ENCODE measurements at regions not wholly inside any gene's neighbourhood (a gene's known extent, or its start where the extent isn't known, plus 50 kb on each side); places are given as distances from the start of the nearest gene placed in this dataset.

DNA sequence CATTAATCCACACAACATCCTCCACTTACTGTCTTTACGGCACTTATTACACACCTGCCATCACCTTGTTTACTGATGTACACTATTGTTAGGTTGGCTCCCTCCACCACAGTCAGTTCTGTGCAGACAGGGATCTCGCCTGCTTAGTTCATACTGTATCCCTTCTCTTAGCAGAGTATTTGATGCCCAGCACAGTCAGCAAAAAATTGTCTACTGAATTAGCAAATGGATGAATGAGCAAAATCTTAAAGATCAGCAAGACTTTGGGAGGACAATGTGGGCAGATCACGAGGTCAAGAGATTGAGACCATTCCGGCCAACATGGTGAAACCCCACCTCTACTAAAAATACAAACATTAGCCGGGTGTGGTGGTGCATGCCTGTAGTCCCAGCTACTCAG, 109.8 kb upstream of the ATXN1 start:
- no peaks in the 10 kb centered on the region for H3K4me1 ChIP-seq (ENCODE audit: insufficient read depth, low read length)
- H3K9ac ChIP-seq (ENCODE audit: low read depth, low read length): no peak overlapping the region
- H3K9me3 ChIP-seq (ENCODE audit: insufficient read depth, low read length, severe bottlenecking): no peaks in the 10 kb centered on the region
- H3K79me2 ChIP-seq (ENCODE audit: insufficient read depth, low read length): no peaks in the 10 kb centered on the region
- no peak overlapping the region for H3K4me2 ChIP-seq (ENCODE audit: insufficient read depth, low read length)
- no peaks in the 10 kb centered on the region for H3K36me3 ChIP-seq (ENCODE audit: insufficient read depth, low read length)
- DNase-seq (no peak), ATAC-seq (ENCODE audit: insufficient read depth, low read depth) (no peak)
- TF ChIP-seq EZH2 (IDR thresholded peaks at IDR 0.05; ENCODE audit: borderline replicate concordance, low read depth, low read length, severe bottlenecking) (no peak), CTCF (IDR thresholded peaks at IDR 0.05; ENCODE audit: borderline replicate concordance, extremely low read depth, low read length, poor library complexity, severe bottlenecking) (no peak)
- H3K4me3 ChIP-seq (ENCODE audit: low read depth in 1 of 2, low read length in 2 of 2): no peak overlapping the region
- no peaks in the 10 kb centered on the region for H3K27me3 ChIP-seq (ENCODE audit: insufficient read depth, low read length, poor library complexity)
- no peak overlapping the region for H2AFZ ChIP-seq (ENCODE audit: low read depth, low read length)
- H4K20me1 ChIP-seq (ENCODE audit: insufficient read depth, low read length): no peaks in the 10 kb centered on the region
- no peak overlapping the region for H3K27ac ChIP-seq (ENCODE audit: low read length)

GRCh38 chr6:16868968-16869367, 107.7 kb upstream of the ATXN1 start:
- ATAC-seq (ENCODE audit: insufficient read depth, low read depth): no peak
- no peak for DNase-seq
- Histone ChIP-seq H3K4me1 (ENCODE audit: insufficient read depth, low read length) (no peaks in the 10 kb centered on the region), H3K36me3 (ENCODE audit: insufficient read depth, low read length) (no peaks in the 10 kb centered on the region), H2AFZ (ENCODE audit: low read depth, low read length) (no peak overlapping the region), H3K9me3 (ENCODE audit: insufficient read depth, low read length, severe bottlenecking) (no peaks in the 10 kb centered on the region), H3K4me2 (ENCODE audit: insufficient read depth, low read length) (no peak overlapping the region), H3K9ac (ENCODE audit: low read depth, low read length) (no peak overlapping the region), H3K27ac (ENCODE audit: low read length) (no peak overlapping the region), H4K20me1 (ENCODE audit: insufficient read depth, low read length) (no peaks in the 10 kb centered on the region), H3K4me3 (ENCODE audit: low read depth in 1 of 2, low read length in 2 of 2) (no peak overlapping the region), H3K79me2 (ENCODE audit: insufficient read depth, low read length) (no peaks in the 10 kb centered on the region), H3K27me3 (ENCODE audit: insufficient read depth, low read length, poor library complexity) (no peaks in the 10 kb centered on the region)
- TF ChIP-seq CTCF (IDR thresholded peaks at IDR 0.05; ENCODE audit: borderline replicate concordance, extremely low read depth, low read length, poor library complexity, severe bottlenecking): no peak
- no peak for TF ChIP-seq EZH2 (IDR thresholded peaks at IDR 0.05; ENCODE audit: borderline replicate concordance, low read depth, low read length, severe bottlenecking)

GRCh38 chr6:16857969-16858592, 96.8 kb upstream of the ATXN1 start:
- no peak overlapping the region for H3K4me2 ChIP-seq (ENCODE audit: insufficient read depth, low read length)

More at GRCh38 chr6:16857969-16858592, 96.8 kb upstream of the ATXN1 start:
- H3K36me3 ChIP-seq (ENCODE audit: insufficient read depth, low read length): no peaks in the 10 kb centered on the region
- H3K4me3 ChIP-seq (ENCODE audit: low read depth in 1 of 2, low read length in 2 of 2): no peak overlapping the region
- no peaks in the 10 kb centered on the region for H3K4me1 ChIP-seq (ENCODE audit: insufficient read depth, low read length)
- H3K79me2 ChIP-seq (ENCODE audit: insufficient read depth, low read length): no peaks in the 10 kb centered on the region
- H2AFZ ChIP-seq (ENCODE audit: low read depth, low read length): no peak overlapping the region
- H3K27me3 ChIP-seq (ENCODE audit: insufficient read depth, low read length, poor library complexity): no peaks in the 10 kb centered on the region
- H3K9ac ChIP-seq (ENCODE audit: low read depth, low read length): no peak overlapping the region
- no peak for DNase-seq
- no peaks in the 10 kb centered on the region for H3K9me3 ChIP-seq (ENCODE audit: insufficient read depth, low read length, severe bottlenecking)
- H3K27ac ChIP-seq (ENCODE audit: low read length): no peak overlapping the region
- no peak for ATAC-seq (ENCODE audit: insufficient read depth, low read depth)
- no peaks in the 10 kb centered on the region for H4K20me1 ChIP-seq (ENCODE audit: insufficient read depth, low read length)
- TF ChIP-seq EZH2 (IDR thresholded peaks at IDR 0.05; ENCODE audit: borderline replicate concordance, low read depth, low read length, severe bottlenecking) (no peak), CTCF (IDR thresholded peaks at IDR 0.05; ENCODE audit: borderline replicate concordance, extremely low read depth, low read length, poor library complexity, severe bottlenecking) (no peak)
